ENCODE measurements at regions not wholly inside any gene's neighbourhood (a gene's known extent, or its start where the extent isn't known, plus 50 kb on each side); places are given as distances from the start of the nearest gene placed in this dataset.

DNA sequence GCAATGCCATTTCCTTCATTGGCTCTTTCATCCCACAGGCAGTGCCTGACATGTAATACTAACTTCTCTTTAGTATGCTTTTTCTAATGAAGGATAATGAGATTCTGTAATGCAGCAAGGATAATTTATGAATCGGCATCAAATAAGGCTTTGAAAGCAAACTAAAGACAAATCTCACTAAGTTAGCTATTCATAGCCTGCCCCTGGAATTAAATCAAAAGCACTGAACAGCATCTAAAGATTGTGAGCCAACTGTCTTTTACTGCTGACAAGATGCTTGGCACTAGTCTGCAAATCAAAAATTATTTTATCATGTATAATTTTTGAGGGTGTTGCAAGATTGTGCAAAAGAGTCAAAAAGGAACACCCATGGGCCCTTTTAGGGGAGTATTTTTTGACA, 265.0 kb downstream of the CASP12 start (continued):
- TF ChIP-seq, protein P1, sequence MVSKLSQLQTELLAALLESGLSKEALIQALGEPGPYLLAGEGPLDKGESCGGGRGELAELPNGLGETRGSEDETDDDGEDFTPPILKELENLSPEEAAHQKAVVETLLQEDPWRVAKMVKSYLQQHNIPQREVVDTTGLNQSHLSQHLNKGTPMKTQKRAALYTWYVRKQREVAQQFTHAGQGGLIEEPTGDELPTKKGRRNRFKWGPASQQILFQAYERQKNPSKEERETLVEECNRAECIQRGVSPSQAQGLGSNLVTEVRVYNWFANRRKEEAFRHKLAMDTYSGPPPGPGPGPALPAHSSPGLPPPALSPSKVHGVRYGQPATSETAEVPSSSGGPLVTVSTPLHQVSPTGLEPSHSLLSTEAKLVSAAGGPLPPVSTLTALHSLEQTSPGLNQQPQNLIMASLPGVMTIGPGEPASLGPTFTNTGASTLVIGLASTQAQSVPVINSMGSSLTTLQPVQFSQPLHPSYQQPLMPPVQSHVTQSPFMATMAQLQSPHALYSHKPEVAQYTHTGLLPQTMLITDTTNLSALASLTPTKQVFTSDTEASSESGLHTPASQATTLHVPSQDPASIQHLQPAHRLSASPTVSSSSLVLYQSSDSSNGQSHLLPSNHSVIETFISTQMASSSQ (IDR thresholded peaks at IDR 0.05; ENCODE audit: low read depth): no peak
- TF ChIP-seq, protein P1 (CRISPR knock-in tag; IDR thresholded peaks at IDR 0.05; ENCODE audit: borderline replicate concordance): no peak
- no peak for TF ChIP-seq CBX2 (IDR thresholded peaks at IDR 0.05; ENCODE audit: low read depth, low read length)
- no peak for TF ChIP-seq CBX2 (CRISPR knock-in tag; IDR thresholded peaks at IDR 0.05; ENCODE audit: low read depth)
- no peak for TF ChIP-seq IRX3 (CRISPR knock-in tag; IDR thresholded peaks at IDR 0.05; ENCODE audit: borderline replicate concordance, low read depth)
- no peak for TF ChIP-seq ZNF883 (CRISPR knock-in tag; IDR thresholded peaks at IDR 0.05; ENCODE audit: not compliant biosample characterization)
- no peak for TF ChIP-seq CEBPB (IDR thresholded peaks at IDR 0.05; ENCODE audit: borderline replicate concordance, low read depth, low read length)

DNA sequence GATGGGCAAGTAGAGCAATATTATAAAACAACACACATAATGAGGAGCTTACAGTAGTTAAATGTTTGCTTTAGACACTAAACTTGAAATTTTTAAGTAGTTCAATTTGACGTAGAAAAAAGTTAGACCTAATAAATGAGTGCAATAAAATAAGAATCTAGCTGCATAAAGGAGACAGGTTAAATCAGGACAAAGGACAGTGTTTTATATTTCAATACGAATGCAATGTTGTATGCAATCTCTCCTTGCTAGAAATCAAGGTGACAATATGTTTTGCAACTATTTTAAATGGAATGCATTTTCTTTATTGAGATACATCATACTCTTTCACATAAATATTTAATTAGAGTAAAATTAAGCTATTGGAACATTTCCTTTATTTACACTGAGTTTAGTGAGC, 267.9 kb downstream of the CASP12 start:
- no peak overlapping the region for H2AFZ ChIP-seq (ENCODE audit: low read length)
- CTCF ChIA-PET (ENCODE audit: low intra/inter-chr PET ratio, low total read pairs): no interaction called here
- POLR2A ChIA-PET: no interaction called here
- no peak overlapping the region for H3K27ac ChIP-seq (ENCODE audit: extremely low read length, insufficient read depth, low read length)
- H3K36me3 ChIP-seq (replicated peaks in 1 of 2; ENCODE audit: control insufficient read depth in 1 of 2, insufficient read depth in 2 of 2, low read length in 2 of 2): no peaks in the 10 kb centered on the region
- no peak overlapping the region for H3K4me3 ChIP-seq (replicated peaks in 1 of 3; ENCODE audit: insufficient read depth in 1 of 3, low read depth in 2 of 3, low read length in 3 of 3)
- no peaks in the 10 kb centered on the region for H3K79me2 ChIP-seq (ENCODE audit: insufficient read depth, low read length)
- FAIRE-seq: no peak
- no peaks in the 10 kb centered on the region for H3K27me3 ChIP-seq (ENCODE audit: control insufficient read depth in 1 of 2, insufficient read depth in 2 of 2, low read length in 2 of 2)
- no peak overlapping the region for H3K9ac ChIP-seq (ENCODE audit: insufficient read depth, low read depth, low read length)
- WGBS (ENCODE audit: low lambda C conversion rate): 0% methylated on average over 2 of the region's 2 CpGs
- no peak for ATAC-seq
- in situ Hi-C loops (cut with HindIII; ENCODE audit: extremely low pct_ligation_motif_present, low pct_unique_long_range_greater_than_20kb) (no loop called here), intact Hi-C loops (cut with micrococcal nuclease; ENCODE audit: unreplicated experiment) (no loop called here)
- TF ChIP-seq MBNL3 (CRISPR knock-in tag; conservative IDR thresholded peaks at IDR 0.05) (no peak), ZNF777 (CRISPR knock-in tag; IDR thresholded peaks at IDR 0.05) (no peak), ZNF264 (CRISPR knock-in tag; IDR thresholded peaks at IDR 0.05) (no peak), RFX3 (CRISPR knock-in tag; IDR thresholded peaks at IDR 0.05) (no peak), MTF1 (CRISPR knock-in tag; IDR thresholded peaks at IDR 0.05) (no peak), ZNF430 (CRISPR knock-in tag; IDR thresholded peaks at IDR 0.05) (no peak)
- no peaks in the 10 kb centered on the region for H3K4me1 ChIP-seq (ENCODE audit: insufficient read depth, low read length)
- H3K9me3 ChIP-seq (ENCODE audit: low read length): no peaks in the 10 kb centered on the region
- no TSS peak for BruUV-seq (replicated peaks)
- no peak overlapping the region for H3K4me2 ChIP-seq (ENCODE audit: low read depth, low read length)
- no peaks in the 10 kb centered on the region for H4K20me1 ChIP-seq (ENCODE audit: insufficient read depth, low read length)
- DNase-seq (ENCODE audit: low spot score): no peak
